HG03108 (cell line): ENCODE measurements at regions not wholly inside any gene's neighbourhood (a gene's known extent, or its start where the extent isn't known, plus 50 kb on each side); places are given as distances from the start of the nearest gene placed in this dataset.

ENCODE experiments used
- ATAC-seq: cut with Tn5 transposase; IDR thresholded peaks from one replicate; pipeline ENCODE4 v1.9.1; 2021; ENCODE audit warnings: moderate library complexity; ENCODE audit not compliant: unreplicated experiment

- ATAC-seq = no peak
Observed at GRCh38 chr16:73233846-73234424, 186.0 kb upstream of the ZFHX3 start.

- no peak for ATAC-seq
Observed at GRCh38 chr16:73233329-73233765, 185.4 kb upstream of the ZFHX3 start.

- no peak for ATAC-seq
Observed at GRCh38 chr16:73232555-73233328, 184.8 kb upstream of the ZFHX3 start.

- ATAC-seq = no peak
Observed at GRCh38 chr16:73231944-73232554, 184.1 kb upstream of the ZFHX3 start.

- no peak for ATAC-seq
Observed at GRCh38 chr16:73231379-73231778, 183.5 kb upstream of the ZFHX3 start.

- ATAC-seq = no peak
Observed at GRCh38 chr16:73230651-73231050, 182.7 kb upstream of the ZFHX3 start.

GRCh38 chr16:73228649-73229048 lies 180.7 kb upstream of the ZFHX3 start:
- no peak for ATAC-seq

- no peak for ATAC-seq
Observed at GRCh38 chr16:73226675-73227074, 178.7 kb upstream of the ZFHX3 start.

- no peak for ATAC-seq
Observed at GRCh38 chr16:73225983-73226382, 178.1 kb upstream of the ZFHX3 start.

- no peak for ATAC-seq
Observed at GRCh38 chr16:73220836-73221235, 172.9 kb upstream of the ZFHX3 start.

- no peak for ATAC-seq
Observed at GRCh38 chr16:73219176-73219575, 171.2 kb upstream of the ZFHX3 start.

GRCh38 chr16:73217654-73218053 lies 169.7 kb upstream of the ZFHX3 start:
- ATAC-seq = no peak

- no peak for ATAC-seq
Observed at GRCh38 chr16:73216932-73217331, 169.0 kb upstream of the ZFHX3 start.

- no peak for ATAC-seq
Observed at GRCh38 chr16:73215678-73216377, 167.9 kb upstream of the ZFHX3 start.

GRCh38 chr16:73214825-73215677 lies 167.1 kb upstream of the ZFHX3 start:
- no peak for ATAC-seq

- ATAC-seq = no peak
Observed at GRCh38 chr16:73213732-73214455, 166.0 kb upstream of the ZFHX3 start.

GRCh38 chr16:73212431-73212830 lies 164.5 kb upstream of the ZFHX3 start:
- ATAC-seq = no peak

- no peak for ATAC-seq
Observed at GRCh38 chr16:73210686-73211085, 162.8 kb upstream of the ZFHX3 start.

GRCh38 chr16:73210084-73210483 lies 162.2 kb upstream of the ZFHX3 start:
- ATAC-seq = no peak

GRCh38 chr16:73209190-73209589 lies 161.3 kb upstream of the ZFHX3 start:
- ATAC-seq = no peak
